Stimulated activated CD8-positive, alpha-beta memory T cell treated with anti-CD3 and anti-CD28 coated beads, Interleukin-15, amount 100 ng/mL, for 4 hours (primary cell): ENCODE measurements at regions not wholly inside any gene's neighbourhood (a gene's known extent, or its start where the extent isn't known, plus 50 kb on each side); places are given as distances from the start of the nearest gene placed in this dataset.
"Not testable (repeated sequence)": the region's sequence is repeated elsewhere in the genome, so short reads cannot be mapped to it uniquely, and the experiment has no call there.

Source experiments
- DNase-seq, 2 donors: peaks; one replicate each; pipeline ENCODE4 v3.0.0-alpha.2; 2020; ENCODE audit warnings: low read depth in 2 of 2

DNA sequence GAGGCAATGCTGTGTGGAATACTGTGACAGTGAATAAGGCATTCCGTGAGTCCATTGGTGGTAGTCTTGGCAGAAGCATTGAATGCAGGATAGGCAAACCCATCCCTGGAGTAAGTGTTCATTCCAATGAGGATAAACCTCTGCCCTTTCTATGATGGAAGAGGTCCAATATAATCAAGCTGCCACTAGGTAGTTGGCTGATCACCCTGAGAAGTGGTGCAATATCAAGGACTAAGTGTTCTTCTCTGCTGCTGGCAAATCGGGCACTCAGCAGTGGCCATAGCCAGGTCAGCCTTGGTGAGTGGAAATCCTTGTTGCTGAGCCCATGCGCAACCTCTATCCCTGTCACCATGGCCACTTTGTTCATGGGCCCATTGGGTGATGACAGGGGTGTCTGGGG, 70.1 kb downstream of the FBXO4 start:
- no peak for DNase-seq

DNA sequence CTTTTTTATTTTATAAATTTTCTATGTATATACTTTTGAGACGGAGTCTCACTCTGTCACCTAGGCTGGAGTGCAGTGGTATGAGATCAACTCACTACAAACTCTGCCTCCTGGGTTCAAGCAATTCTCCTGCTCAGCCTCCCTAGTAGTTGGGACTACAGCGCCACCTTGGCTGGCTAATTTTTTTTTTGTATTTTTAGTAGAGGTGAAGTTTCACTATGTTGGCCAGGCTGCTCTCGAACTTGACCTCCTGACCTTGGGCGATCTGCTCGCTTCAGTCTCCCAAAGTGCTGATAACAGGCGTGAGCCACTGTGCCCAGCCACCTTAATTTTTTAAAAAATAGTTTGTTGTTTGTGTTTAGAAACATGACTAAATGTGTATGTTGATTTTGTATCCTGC, 76.6 kb downstream of the FBXO4 start:
- no peak for DNase-seq

DNA sequence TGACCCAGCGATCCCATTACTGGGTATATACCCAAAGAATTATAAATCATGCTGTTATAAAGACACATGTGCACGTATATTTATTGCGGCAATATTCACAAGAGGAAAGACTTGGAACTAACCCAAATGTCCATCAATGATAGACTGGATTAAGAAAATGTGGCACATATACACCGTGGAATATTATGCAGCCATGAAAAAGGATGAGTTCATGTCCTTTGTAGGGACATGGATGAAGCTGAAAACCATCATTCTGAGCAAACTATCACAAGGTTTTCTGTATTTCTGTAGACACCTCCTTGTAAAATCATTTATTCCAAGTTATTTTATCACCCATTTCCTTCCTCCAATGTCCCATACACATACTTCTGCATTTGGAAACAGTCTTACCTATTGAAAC, 78.8 kb downstream of the FBXO4 start:
- DNase-seq = not testable (repeated sequence)

DNA sequence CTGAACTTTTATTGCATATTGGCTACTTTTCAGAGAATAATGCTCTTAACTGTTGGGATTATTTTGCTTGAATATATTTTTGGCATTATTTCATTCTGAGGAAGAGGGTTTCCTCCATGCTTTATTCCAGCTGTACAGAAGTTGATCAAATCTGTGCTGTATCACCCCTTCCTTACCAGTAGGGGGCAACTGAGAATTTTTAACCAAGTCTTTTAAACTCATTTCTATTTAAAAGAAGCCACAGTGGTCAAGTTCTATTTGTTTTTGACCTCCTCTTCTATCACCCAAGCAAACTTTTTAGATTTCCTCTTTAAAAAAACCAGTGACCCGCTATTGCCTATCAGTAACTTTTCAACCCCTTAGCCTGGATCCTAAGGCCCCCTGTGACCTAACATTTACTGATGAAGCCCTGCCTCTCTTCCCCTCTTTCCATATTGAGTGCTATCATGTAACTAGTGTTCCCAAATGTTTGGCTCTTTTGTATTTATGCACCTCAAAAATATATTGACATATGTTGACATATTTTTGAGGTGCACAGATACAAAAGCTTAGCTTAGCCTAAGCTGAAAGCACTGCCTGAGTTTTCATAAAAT, 80.6 kb downstream of the FBXO4 start:
- DNase-seq = no peak

DNA sequence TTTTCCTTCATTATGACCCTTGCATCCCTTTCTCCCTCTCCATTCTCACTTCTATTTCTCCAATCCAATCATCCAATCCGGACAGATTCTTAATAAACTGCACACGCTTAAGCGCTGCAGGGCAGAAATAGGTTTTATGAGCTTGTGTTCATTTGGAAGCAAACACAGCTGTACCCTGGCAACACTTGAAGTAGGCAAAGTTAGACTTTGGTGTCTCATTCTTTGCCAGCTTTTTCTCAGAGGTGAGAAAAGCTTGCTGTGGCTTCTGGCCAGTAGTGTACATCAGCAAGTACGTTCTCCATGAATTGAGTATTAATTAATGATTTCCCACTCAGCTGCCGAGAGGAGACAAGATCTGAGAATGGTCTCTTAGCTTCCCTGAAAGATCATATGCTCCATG, 88.5 kb downstream of the FBXO4 start:
- DNase-seq = no peak

DNA sequence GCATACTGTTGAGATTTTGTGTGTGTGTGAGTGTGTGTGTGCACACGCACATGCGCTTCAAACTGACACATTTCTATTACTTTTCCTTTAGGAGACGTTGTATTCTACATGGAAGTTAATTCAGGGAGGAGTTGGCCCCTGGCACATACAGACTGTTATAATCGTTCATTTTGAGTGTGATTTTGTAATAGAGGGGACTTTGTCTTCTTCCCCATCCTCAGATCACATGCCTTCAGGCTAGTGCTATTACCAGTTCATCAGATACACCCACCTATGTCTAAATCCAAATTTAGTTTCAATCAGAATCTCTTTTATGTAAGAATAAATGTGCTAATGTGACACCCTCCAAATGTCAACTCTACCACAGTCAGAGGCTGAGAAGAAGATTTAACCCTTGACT, 90.2 kb downstream of the FBXO4 start:
- no peak for DNase-seq

DNA sequence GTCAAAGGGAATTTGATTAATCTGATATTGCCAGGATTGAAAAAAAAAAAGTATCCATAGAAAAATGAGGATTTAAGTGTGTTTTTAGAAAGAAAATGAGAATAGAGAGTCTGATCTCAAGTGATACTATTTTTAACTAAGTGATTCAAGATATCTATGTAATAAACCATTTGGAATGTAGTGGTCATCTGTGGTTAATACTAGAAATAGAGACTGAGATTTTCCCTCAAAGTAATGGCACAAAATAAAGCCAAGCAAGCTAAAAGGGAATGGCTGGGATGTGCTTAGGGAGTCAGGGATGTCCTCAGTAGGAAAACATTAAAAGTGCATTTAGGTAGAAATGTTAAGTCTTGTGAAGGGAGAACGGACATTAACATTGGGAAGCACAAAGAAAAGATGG, 90.6 kb downstream of the FBXO4 start:
- no peak for DNase-seq

DNA sequence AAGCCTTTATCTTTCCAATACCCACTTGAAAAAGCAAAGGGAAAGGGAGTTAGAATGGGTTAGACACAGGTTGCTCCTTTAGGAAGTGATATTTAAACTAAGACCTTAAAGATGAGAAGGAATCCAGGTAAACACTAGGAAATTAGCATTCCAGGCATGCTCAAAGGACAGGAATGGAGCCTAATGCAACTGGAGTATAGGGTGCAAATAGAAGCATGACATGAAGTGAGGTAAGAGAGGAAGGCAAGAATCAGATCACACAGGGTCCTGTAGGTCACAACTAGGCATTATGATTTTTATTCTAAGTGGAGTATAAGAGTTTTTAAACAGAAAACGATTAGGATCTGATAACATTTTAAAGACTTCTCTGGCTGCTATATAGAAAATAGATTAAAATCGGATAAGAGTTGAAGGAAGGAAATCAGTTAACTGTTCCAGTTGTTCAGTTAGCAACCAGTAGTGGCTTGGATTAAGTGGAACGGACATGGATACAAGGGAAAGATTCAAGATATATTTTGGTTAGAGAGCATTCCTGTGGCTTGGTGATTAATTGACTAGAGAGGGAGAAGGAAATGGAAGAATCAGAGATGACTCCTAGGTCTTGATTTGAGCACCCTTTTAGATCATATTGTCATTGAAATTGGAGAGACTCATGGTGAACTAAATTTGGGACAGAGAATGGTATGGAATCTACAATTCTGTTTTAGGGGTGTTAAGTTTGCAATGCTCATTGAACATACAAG, 95.9 kb downstream of the FBXO4 start:
- no peak for DNase-seq

DNA sequence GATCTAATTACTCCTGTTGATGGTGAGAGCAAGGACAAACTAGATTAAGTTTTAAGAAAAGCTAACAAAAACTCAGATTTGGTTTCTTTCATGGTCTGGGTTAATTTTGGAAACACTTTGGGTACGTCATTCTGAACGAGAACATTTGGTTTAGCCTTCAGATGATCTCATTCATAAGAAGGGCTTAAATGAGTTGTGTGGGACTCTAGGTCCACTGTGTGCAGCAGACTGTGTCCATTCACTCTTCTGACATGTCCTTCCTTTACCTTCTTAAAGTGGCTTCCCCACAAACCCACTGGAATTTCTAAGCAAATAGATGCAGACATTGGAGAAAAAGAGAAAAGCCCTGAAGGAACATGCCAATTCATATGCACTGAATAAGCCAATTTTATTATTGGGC, 96.8 kb downstream of the FBXO4 start:
- DNase-seq = no peak

DNA sequence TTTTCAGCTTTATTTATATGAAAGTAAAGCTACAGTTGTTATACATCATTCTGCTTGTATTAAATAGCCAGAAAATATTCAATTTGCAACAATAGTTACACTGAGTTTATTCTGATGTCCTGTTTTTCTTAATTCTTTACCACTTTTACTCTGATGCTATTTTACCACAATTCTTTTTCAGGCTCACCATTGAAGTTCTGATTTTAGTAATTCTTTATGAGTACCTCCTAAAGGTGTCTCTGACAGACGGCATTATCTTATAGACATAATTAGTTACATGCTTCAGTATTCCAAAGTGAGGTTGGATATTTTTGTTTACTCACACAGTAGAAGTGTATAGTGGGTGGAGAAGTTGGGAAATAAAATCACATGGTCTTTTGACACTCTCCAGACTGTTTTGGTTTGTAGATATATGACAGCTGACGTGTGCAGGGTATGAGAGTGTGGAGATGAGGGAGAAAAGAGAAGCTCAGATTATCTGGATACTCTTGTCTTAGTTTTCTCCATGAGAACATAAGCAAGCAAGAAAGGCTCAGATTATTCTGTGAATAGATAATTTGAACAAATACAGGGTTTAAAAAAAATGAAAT, 97.4 kb downstream of the FBXO4 start:
- DNase-seq = no peak

DNA sequence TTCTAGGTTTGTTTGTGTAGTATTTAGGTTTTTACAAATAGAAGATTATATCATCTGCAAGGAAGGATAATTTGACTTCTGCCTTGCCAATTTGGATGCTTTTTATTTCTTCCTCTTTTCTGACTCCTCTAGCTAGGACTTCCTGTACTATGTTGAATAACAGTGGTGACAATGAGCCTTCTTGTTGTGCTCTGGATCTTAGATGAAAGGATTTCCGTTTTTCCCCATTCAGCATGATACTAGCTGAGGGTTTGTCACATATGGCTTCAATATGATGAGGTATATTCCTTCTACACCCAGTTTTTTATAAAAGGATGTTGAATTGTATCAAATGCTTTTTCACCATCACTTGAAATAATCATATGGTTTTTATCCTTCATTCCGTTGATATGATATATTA, 101.4 kb downstream of the FBXO4 start:
- DNase-seq = no peak

DNA sequence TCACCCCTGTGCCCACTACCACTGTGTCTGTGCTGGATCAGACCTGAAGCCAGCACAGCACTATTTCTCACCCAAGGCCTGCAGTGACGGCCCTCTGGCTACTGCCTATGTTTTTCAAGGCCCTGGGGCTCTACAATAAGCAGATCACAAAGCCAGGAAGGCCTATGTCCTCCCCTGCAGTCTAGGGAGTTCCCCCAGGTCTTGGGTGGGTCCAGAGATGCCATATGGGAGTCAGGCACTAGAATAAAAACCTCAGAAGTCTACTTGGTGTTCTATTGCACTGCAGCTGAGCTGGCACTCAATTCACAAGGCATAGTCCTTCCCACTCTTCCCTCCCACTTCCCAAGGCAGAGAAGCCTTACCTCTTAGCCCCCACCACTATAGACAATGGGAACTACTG, 107.1 kb downstream of the FBXO4 start:
- no peak for DNase-seq

DNA sequence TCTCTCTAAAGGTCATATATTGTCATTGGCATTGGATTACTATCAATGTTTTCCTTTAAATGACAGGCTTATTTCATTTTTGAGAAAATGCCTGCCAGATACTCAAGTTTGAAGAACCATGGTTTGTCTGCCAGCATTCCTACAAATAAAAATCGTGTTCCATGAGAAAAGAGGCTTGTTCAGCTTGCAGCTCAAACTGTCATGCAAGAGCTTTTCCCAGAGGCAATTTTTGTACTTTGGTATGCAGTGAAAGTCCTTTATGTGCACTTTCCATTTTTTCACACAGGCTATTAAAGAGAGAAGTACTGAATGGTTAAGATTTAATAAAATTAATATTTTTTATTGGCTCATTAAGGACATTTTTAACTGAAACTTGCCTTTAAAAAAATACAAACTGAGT, 110.4 kb downstream of the FBXO4 start:
- no peak for DNase-seq

DNA sequence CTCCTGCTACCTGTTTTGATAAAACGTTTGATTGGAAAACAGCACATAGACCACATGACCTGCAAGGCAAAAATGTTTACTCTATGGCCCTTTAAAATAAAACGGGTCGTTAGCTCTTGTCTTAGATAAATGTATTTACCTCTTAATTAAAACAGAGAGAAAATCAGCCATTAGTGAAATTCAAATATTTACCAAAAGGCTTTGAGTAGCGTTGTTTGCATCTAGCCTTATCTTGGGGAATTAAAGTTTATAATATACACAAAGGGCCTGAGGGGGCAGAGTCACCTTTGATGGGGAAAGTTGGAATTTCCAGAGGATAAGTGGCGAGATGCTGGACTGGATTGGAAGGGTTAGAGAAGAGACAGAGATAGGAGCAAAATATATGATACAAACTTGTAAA, 111.3 kb downstream of the FBXO4 start:
- DNase-seq = no peak

DNA sequence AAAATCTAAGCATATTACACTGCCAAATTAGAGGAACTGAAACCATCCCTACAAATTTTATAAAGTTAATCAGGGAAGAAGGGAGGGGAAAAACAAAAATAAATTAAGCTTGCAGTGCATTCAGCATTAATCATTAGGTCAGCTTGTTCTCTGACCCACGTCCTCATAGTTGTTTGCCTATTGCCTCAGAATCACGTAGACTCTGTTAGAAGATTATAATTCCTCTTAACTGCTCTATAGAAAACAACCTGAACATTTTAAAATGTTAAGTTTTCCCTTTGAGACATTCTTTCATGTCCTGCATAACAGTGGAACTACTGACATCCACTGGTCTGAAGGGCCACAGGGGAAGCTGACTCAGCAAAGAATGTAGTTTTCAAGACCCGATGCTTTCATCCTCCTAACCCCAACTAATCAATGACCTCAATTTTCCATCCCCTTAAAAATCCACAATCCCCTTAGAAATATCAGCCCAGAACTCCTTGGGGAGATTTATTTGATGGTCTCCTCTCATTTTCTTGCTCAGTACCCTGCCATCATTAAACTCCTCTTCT, 112.4 kb downstream of the FBXO4 start:
- no peak for DNase-seq

DNA sequence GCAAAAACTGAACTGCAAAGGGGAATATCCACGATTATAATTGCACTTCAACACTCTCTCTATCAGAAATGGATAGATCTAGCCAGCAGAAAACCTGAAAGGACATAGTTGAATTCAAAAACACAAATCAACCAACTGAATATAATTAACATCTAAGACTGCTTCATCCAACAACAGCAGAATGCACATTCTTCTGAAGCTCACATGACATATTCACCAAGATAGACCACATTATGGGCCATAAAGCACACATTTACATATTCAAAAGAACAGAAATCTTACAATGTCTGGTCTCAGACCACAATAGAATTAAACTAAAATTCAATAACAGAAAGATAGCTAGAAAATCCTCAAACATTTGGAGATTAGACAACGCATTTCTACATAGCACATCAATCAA, 118.3 kb downstream of the FBXO4 start:
- DNase-seq = no peak

DNA sequence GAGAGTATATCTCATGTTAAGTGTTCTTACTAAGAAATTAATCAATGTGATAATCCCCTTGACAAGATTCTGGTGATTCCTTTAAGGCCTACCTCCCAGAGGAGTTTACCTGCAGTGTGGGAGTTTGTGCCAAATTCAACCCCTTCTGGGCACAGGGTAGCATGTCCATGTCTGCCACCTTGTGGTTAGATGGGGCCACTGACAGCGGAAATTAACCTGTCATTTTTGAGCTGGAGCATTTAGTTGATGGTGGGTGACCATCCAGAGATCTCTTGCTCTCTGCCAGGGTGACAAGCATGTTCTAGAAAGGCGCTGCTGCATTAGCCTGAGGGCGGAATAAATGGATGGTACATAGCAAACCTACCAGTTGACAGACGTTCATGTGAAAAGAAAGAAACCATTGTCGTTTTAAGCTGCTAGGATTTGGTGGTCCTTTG, 132.2 kb downstream of the FBXO4 start:
- DNase-seq = peak in 1 of 2 donors; percentile 24

DNA sequence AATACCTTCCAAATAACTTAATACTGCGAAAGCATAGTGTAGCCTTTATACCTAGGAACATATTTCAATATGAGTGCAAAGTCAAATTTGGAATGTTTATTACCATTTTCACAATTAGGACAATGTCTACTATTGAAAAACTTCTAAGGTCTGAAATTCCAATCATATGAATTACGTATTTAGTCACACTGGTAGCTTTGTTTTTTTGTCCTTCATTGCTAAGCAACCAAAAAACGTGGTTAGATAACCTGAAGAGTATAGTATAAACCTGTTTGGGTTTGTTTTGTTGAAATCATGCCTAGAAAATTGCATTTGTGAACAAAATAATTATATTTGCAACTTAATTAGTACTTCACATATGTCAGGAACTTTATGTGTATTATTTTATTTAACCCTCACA, 134.2 kb downstream of the FBXO4 start:
- DNase-seq = no peak

DNA sequence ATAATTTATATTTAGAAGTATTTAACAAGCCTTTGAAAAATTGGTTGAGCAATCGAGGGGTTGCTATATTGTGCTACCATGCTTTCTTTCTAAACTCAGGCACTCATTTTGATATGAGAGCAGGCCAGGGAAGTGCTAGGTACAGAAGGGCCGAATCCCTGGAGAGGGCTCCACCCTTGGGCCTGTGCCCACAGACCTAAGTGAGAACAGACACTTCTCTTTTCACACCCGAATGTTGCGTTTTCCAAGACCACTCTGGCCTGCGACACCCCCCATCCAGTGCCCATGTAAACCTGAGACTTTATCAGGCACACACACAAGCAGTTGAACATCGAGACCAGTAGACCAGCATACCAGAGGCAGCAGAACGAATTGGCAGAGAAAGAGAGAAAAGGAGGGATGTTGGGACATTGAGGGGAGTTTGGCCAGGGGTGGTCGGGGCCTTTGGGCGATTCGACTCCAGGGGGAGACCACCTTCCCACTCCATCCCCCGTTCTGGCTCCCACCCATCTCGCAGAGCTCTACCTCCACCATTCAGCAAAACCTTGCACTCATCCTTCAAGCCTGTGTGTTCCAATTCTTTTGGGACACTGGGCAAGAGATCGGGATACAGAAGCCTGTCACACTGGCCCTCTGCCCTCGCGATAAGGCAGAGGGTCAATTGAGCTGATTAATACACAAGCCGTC, 134.8 kb downstream of the FBXO4 start:
- no peak for DNase-seq

DNA sequence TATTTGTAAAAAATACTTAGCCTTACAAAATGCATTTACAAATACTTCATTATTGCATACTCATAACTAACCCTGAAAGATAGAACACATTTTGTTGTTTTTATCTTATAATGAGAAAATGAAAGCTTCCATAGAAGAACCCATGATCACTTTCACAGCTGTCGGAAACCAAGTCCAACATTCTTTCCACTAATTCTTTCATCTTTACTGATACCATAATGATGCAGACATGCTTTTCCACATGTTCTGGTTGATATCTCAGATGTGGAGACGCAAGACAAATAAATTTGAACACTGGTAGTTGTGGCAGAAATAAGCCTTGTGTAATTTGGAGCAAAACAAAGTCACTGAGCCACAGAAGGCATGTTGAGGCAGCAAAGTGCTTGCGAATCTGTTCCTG, 136.0 kb downstream of the FBXO4 start:
- DNase-seq = no peak

DNA sequence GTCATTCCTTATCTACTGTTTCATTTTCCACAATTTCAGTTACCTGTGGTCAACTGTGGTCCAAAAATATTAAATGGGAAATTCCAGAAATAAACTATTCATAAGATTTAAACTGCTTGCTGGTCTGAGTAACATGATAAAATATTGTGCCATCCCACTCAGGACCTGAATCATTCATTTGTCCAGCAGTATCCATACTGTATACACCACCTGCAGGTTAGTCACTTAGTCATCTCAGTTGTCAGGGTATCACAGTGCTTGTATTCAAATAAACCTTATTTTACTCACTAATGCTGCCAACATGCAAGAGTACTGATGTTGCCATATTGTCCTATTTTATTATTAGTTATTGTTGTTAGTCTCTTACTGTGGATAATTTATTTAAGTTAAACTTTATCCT, 139.7 kb downstream of the FBXO4 start:
- DNase-seq = no peak

DNA sequence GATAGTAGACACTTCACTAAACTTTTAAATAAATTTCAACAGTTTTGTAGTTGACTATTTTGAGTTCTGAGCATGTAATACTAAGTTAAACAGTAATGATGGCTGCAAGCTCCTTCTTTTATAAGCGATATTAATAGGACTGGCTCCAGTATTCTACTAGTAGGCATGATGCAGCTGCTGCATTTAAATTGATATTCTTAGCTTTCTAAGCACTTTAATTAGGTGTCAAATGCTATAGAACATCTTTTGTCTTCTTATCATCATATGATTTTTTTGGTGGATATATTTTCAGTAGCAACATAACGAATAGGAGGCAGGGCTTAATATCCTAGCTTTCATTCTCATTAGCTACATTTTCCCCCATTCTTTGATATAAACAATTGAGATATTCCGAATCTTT, 141.1 kb downstream of the FBXO4 start:
- no peak for DNase-seq

DNA sequence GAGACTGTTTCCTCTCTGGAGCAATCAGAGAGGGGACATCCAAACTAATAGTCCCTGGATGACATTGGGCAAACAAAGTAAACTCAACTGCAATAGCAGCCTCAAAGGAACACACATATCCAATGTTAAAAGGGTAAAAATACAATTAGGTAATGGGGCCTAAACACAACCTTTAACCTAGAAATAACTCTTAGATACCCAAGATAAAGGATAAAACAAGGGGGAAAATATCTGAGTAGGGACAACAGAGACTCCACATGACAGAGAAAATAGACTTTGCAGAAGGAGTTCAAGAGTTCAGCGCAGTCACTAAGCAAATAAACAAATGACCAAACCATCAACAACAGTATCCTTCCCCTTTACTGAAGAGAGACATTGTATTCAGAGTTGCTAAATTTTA, 149.3 kb downstream of the FBXO4 start:
- DNase-seq = no peak
